ACC112 (cell line): ENCODE measurements at regions not wholly inside any gene's neighbourhood (a gene's known extent, or its start where the extent isn't known, plus 50 kb on each side); places are given as distances from the start of the nearest gene placed in this dataset.

Experiments
- H2AFZ ChIP-seq: fragments of 200-600 bp; sonication (generic); one replicate; pipeline ENCODE4 v1.6.0; 2017; ENCODE audit warnings: antibody characterized with exemption, low read length; ENCODE audit not compliant: unreplicated experiment
- H3K27ac ChIP-seq: fragments of 200-600 bp; sonication (generic); 2 replicates; pipeline ENCODE4 v1.5.1; 2014; ENCODE audit warnings: low read depth, mild to moderate bottlenecking, antibody characterized with exemption, low read length, moderate library complexity
- H3K27me3 ChIP-seq: fragments of 200-600 bp; sonication (generic); 2 replicates; pipeline ENCODE4 v1.6.1; 2014; ENCODE audit warnings: mild to moderate bottlenecking, antibody characterized with exemption, low read length, moderate library complexity, mixed read lengths; ENCODE audit not compliant: insufficient read depth
- H3K36me3 ChIP-seq: fragments of 200-600 bp; sonication (generic); 2 replicates; pipeline ENCODE4 v1.6.1; 2016; ENCODE audit warnings: mild to moderate bottlenecking, antibody characterized with exemption, low read length, moderate library complexity, mixed read lengths; ENCODE audit not compliant: insufficient read depth
- H3K4me1 ChIP-seq: fragments of 200-600 bp; sonication (generic); one replicate; pipeline ENCODE4 v1.6.1; 2016; ENCODE audit warnings: low read length, mixed read lengths; ENCODE audit not compliant: insufficient read depth, unreplicated experiment, control insufficient read depth
- H3K4me3 ChIP-seq: fragments of 200-600 bp; sonication (generic); 2 replicates; pipeline ENCODE4 v1.5.1; 2014; ENCODE audit warnings: mild to moderate bottlenecking, low read depth, low read length
- H3K79me2 ChIP-seq: fragments of 200-600 bp; sonication (generic); one replicate; pipeline ENCODE4 v1.6.0; 2016; ENCODE audit warnings: low read length; ENCODE audit not compliant: control insufficient read depth, unreplicated experiment, insufficient read depth

DNA sequence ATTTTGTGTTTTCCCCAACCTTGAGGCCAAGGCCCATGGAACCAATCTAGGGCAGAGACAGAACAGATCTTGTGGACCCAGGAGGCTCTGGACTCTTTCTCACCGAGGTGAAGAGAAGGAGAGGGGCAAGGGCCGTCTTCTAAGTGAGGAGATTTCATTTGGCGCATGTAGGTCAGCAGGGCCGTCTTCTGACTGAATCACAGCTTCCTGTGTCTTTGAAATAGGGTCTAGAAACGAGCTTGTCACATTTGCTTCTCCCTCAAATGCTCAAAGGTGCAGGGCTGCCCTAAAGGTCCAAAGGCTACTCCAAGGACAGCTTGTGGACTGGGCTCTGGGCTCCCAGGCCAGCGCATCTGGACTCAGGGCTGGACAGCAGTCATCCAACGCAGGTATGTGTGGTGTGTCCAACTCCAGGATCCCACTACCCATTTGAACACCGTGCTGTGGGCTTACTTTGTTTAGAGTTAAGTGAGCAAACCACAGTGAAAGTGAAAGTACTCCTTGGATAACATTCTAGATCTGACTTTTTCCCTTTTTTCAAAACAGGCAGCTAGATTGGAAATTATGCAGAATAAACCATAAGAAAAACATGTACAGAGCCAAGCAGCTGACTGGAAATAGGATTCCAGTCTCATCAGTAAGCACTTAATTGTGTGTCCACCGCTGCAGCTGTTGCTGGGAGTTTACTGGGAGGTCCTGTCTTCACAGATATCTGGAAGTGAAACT lies 357.0 kb downstream of the GADD45G start:
- H3K27ac ChIP-seq, result no peak overlapping the region
- no peaks in the 10 kb centered on the region for H3K27me3 ChIP-seq
- H3K79me2 ChIP-seq, result no peaks in the 10 kb centered on the region
- no peak overlapping the region for H2AFZ ChIP-seq
- H3K4me1 ChIP-seq, result no peaks in the 10 kb centered on the region
- H3K4me3 ChIP-seq, result no peak overlapping the region
- H3K36me3 ChIP-seq, result no peaks in the 10 kb centered on the region

- no peak overlapping the region for H2AFZ ChIP-seq
- H3K4me1 ChIP-seq, result no peaks in the 10 kb centered on the region
- H3K27me3 ChIP-seq, result no peaks in the 10 kb centered on the region
- H3K4me3 ChIP-seq, result no peak overlapping the region
- H3K79me2 ChIP-seq, result no peaks in the 10 kb centered on the region
- H3K27ac ChIP-seq, result no peak overlapping the region
- H3K36me3 ChIP-seq, result no peaks in the 10 kb centered on the region
These were observed 358.5 kb downstream of the GADD45G start for GRCh38 chr9:89963280-89963679.

GRCh38 chr9:89967527-89967926 lies 362.7 kb downstream of the GADD45G start:
- Histone ChIP-seq H3K4me3 (no peak overlapping the region), H2AFZ (no peak overlapping the region), H3K79me2 (no peaks in the 10 kb centered on the region), H3K36me3 (no peaks in the 10 kb centered on the region), H3K27me3 (no peaks in the 10 kb centered on the region), H3K4me1 (no peaks in the 10 kb centered on the region), H3K27ac (no peak overlapping the region)

- Histone ChIP-seq H3K27me3 (no peaks in the 10 kb centered on the region), H3K27ac (no peak overlapping the region), H3K36me3 (no peaks in the 10 kb centered on the region), H3K4me1 (no peaks in the 10 kb centered on the region), H3K79me2 (no peaks in the 10 kb centered on the region), H3K4me3 (no peak overlapping the region), H2AFZ (no peak overlapping the region)
These were observed 364.4 kb downstream of the GADD45G start for GRCh38 chr9:89969156-89969675.

DNA sequence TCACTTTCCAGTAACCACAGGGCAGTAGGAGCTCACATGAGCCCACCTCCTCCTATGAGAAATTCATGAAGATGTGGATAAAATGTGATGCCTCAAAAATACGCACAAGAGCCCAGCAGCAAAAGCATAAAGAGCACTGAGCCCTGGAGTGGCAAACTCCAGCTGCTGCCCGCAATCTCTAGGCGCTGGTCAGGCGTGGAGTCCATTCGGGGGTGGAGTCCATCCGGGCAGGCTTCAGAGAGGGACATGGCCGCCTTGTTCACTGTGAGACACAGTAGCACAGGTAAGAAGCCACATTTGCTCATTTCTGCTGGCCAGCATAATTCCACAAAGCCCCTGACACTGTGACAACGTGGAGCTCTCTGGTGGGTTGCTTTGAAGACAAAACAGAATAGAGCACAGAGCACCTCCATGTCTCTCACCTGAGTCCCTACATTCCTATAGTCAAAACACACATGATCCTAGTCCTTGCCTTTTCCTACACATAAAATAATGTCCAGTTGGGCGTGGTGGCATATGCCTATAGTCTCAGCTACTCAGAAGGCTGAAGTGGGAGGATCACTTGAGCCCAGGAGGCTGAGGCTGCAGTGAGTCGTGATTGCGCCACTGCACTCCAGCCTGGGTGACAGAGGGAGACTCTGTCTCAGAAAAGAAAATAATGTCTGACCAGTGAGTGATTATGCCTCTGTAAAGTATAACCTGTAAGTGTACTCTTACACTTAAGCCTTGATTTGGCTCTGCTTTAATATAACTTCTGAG lies 365.2 kb downstream of the GADD45G start:
- Histone ChIP-seq H3K27me3 (no peaks in the 10 kb centered on the region), H3K36me3 (no peaks in the 10 kb centered on the region), H3K27ac (no peak overlapping the region), H3K4me1 (no peaks in the 10 kb centered on the region), H2AFZ (no peak overlapping the region), H3K4me3 (no peak overlapping the region), H3K79me2 (no peaks in the 10 kb centered on the region)

DNA sequence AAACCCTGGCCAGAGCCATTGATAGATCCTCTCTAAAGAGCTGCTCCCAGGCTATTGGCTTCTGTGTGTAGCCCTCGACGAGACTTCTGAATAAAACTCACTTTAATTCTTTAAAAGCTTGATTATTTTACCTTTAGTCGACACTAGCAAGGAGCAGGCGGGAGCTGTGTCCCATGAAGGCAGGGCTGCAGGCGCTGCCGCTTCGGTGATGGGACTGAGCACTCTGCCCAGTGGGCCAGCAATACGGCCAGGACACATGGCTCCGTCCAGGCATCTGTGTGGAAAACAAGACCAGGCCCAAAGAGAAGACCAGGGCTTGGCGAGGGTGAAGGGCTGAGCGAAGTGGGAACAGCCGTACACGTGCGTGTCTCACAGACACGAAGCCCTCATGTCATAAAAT lies 365.9 kb downstream of the GADD45G start:
- no peaks in the 10 kb centered on the region for H3K79me2 ChIP-seq
- H3K4me3 ChIP-seq, result no peak overlapping the region
- H3K4me1 ChIP-seq, result no peaks in the 10 kb centered on the region
- H3K36me3 ChIP-seq, result no peaks in the 10 kb centered on the region
- H3K27ac ChIP-seq, result no peak overlapping the region
- H2AFZ ChIP-seq, result no peak overlapping the region
- H3K27me3 ChIP-seq, result no peaks in the 10 kb centered on the region

- Histone ChIP-seq H3K4me1 (no peaks in the 10 kb centered on the region), H3K4me3 (no peak overlapping the region), H3K36me3 (no peaks in the 10 kb centered on the region), H3K27ac (no peak overlapping the region), H3K27me3 (no peaks in the 10 kb centered on the region), H2AFZ (no peak overlapping the region), H3K79me2 (no peaks in the 10 kb centered on the region)
These were observed 367.7 kb downstream of the GADD45G start for GRCh38 chr9:89972535-89972934.

DNA sequence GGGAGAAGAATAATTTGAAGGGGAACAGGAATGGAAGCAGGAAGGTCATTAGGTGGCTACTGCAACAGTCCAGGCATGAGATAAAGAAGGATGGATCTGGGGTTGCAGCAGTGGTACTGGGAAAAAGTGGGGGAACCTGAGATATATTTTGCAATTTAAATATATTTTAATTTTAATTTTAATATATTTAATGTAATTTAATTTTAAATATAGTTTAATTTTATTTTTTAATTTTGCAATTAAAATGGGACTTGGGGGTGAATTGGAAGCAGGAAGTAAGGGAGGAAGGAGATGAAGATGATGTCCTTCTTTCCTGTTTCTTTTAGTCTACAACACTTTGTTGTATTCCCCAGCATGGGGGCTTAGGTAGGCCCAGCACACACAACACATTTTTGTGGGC lies 369.8 kb downstream of the GADD45G start:
- Histone ChIP-seq H2AFZ (no peak overlapping the region), H3K27me3 (no peaks in the 10 kb centered on the region), H3K27ac (no peak overlapping the region), H3K4me1 (no peaks in the 10 kb centered on the region), H3K4me3 (no peak overlapping the region), H3K36me3 (no peaks in the 10 kb centered on the region), H3K79me2 (no peaks in the 10 kb centered on the region)

GRCh38 chr9:89975024-89975423 lies 370.2 kb downstream of the GADD45G start:
- H3K27ac ChIP-seq, result no peak overlapping the region
- no peaks in the 10 kb centered on the region for H3K27me3 ChIP-seq
- no peaks in the 10 kb centered on the region for H3K79me2 ChIP-seq
- no peaks in the 10 kb centered on the region for H3K4me1 ChIP-seq
- no peak overlapping the region for H3K4me3 ChIP-seq
- no peak overlapping the region for H2AFZ ChIP-seq
- H3K36me3 ChIP-seq, result no peaks in the 10 kb centered on the region

GRCh38 chr9:89975630-89976029 lies 370.8 kb downstream of the GADD45G start:
- no peak overlapping the region for H3K27ac ChIP-seq
- no peaks in the 10 kb centered on the region for H3K27me3 ChIP-seq
- H3K36me3 ChIP-seq, result no peaks in the 10 kb centered on the region
- H3K79me2 ChIP-seq, result no peaks in the 10 kb centered on the region
- H3K4me3 ChIP-seq, result no peak overlapping the region
- H3K4me1 ChIP-seq, result no peaks in the 10 kb centered on the region
- no peak overlapping the region for H2AFZ ChIP-seq

- H3K36me3 ChIP-seq, result no peaks in the 10 kb centered on the region
- no peaks in the 10 kb centered on the region for H3K79me2 ChIP-seq
- H3K27me3 ChIP-seq, result no peaks in the 10 kb centered on the region
- H3K4me1 ChIP-seq, result no peaks in the 10 kb centered on the region
- H2AFZ ChIP-seq, result no peak overlapping the region
- H3K27ac ChIP-seq, result no peak overlapping the region
- H3K4me3 ChIP-seq, result no peak overlapping the region
These were observed 373.4 kb downstream of the GADD45G start for GRCh38 chr9:89978185-89978584.
